ENCODE measurements at regions not wholly inside any gene's neighbourhood (a gene's known extent, or its start where the extent isn't known, plus 50 kb on each side); places are given as distances from the start of the nearest gene placed in this dataset.
"Not testable (repeated sequence)": the region's sequence is repeated elsewhere in the genome, so short reads cannot be mapped to it uniquely, and the experiment has no call there.

DNA sequence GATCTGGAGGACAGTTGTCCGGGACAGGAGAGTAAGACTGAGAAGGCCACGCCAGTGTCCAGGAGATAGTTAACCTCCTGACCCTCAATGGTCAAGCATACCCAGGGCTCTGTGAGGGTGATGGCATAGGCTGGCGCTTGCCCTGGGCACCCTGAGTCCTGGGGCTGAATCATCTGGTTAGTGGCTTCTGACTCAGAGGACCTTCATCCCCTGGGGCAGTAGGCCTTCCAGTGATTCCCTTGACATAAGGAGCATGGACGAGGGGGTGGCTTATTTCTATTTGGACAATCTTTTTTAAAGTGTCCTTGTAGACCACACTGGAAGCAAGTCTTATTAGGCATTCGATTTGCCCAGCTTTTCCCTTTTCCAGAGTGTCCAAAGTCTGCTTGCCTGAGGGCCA is 108.4 kb upstream of the SHISA3 start:
- not testable (repeated sequence) for DNase-seq

DNA sequence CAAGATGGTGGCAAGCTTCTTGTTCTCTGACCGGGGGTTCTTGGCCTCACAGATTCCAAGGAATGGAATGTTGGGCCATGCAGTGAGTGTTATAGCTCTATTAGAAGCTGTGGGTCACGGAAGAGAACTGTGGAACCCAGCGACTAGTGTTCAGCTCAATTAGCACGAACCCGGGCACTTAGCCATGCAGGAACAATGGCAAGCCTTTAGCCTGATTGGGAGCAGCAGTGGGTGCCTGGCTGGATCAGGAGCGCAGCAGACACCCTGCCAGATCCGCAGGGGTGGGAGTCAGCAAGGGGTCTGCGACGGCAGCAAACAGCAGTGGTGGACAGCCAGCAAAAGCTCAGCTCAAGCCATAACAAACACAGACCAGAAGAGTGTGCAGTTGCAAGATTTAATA is 105.1 kb upstream of the SHISA3 start:
- DNase-seq = not testable (repeated sequence)

DNA sequence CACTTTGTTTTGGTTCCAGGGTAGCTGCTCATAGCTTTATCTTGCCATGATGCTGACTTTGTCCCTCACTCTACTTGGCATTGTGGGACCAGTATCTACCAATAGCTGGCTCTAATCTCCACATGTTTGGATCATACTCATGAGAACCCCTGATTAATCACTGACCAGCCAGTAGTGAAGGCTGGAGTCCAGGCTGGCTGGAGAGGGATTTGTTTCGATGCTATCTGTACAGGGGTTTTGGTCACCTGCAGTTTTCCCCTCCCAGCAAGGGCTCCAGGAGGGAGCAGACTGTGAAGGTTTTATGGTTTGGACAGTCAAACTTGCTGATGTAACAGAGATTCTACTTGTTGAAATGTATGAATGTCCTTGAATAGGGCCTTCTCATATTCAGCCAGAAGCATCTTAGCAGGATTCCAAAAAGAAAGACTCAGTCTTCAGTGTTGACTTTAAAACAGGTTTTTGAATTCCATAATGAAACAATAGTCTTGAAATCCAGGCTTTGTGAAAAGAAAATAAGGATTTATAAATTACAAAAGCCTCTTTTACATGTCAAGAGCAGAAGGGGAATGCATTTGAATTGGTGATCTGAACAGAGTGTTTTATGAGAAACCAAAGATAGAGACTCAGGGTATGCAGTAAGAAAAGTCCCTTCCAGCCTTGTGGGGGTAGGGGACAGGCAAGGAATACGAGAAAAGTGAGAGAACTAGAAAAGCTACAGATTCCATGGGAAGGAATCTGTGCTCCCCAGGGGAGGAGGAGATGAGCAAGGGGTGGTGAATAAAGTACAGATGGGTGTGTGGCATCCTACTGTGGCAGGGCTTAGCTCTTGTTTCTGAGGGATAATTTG is 103.1 kb upstream of the SHISA3 start:
- no peak for DNase-seq

DNA sequence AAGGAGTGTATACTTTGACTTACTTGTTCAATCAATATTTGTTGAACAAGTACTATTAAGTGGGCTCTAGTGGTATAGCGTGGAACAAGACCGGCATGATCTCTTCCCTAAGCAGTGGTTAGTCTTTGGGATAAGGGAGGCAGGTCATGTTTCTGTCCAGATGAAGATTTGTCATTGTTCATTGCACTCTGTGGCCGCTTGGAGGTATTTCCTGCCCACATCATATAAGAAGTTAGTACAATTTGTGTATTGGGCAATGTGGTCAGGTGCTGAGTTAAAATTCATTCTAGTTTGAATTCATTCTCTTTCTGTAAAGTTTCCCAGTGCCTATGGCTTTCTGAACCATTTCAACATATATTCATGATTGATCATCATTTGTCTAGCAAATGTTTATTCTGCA is 101.1 kb upstream of the SHISA3 start:
- DNase-seq = peak; percentile 12

DNA sequence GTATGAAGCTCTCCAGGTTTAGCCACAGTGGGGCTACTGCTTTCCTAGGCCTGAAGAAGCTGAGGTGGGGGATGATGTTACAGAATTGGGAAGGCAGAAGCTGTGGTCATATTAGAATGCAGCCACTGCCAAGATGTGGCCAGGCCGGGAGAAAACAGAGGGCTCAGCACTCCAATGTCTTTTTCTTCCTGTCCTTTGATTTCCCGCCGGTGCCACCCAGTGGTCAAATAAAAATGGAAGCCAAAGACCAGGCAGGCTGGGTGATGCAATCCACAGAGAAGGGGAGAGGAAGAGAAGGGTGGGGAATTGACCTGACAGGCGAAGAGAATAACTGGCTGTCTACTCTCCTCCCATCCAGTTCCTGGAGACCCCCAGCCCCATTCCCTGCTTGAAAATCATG is 94.9 kb upstream of the SHISA3 start:
- peak; percentile 90 for DNase-seq

DNA sequence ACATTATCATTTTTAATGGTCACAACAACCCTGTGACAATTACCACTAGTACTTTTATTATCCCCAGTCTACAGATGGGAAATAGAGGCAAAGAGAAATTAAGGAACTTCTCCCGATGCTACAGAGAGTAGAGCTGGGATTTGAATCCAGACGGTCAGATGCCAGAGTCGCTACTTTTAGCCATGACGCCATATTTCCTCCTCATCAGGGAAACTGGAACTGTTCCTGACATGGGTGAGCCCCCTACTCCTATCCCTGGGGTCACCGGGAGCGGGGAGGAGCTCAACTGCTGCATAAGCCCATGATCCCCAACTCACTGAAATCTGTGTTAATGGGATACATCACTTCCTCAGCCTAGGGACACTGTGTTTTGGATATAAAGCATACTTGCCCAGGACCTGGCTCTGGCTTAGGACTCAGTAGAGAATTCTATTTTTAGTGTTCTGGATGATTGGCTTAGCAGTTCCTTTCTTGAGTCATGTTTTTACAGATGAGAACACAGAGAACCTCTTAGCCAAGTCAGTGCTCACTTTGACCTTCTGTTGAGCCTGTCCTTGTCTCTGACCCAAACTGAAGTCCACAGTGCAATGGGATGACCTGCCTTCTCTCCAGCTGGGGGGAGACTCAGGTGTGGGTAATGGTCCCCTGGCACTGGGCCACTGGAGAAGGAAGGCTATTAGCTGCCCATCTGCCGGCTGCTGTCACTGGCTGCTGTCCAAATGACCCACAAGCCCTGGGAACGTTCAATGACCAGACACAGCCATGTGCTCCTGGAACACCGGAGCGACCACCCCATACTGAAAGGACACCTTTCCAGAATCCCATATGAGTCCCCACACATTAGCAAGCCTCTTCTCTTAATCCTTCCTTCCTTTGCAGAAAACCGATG is 90.8 kb upstream of the SHISA3 start:
- no peak for DNase-seq

DNA sequence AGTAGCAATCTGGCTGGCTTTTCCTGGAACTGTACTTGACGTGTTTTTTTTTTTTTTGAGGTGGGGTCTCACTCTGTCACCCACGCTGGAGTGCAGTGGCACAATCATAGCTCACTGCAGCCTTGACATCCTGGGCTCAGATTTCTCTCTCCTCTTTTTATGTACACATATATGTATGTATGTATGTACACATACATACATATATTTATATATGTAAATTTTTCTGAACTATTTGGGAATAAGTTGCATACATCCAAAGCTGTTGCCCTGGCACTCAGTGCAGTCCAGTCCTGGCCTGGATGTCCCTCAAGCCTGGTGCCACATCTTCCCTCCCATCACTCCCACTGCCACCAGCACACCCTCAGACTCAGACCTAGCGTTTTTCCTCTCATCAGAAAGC is 89.0 kb upstream of the SHISA3 start:
- DNase-seq = no peak

DNA sequence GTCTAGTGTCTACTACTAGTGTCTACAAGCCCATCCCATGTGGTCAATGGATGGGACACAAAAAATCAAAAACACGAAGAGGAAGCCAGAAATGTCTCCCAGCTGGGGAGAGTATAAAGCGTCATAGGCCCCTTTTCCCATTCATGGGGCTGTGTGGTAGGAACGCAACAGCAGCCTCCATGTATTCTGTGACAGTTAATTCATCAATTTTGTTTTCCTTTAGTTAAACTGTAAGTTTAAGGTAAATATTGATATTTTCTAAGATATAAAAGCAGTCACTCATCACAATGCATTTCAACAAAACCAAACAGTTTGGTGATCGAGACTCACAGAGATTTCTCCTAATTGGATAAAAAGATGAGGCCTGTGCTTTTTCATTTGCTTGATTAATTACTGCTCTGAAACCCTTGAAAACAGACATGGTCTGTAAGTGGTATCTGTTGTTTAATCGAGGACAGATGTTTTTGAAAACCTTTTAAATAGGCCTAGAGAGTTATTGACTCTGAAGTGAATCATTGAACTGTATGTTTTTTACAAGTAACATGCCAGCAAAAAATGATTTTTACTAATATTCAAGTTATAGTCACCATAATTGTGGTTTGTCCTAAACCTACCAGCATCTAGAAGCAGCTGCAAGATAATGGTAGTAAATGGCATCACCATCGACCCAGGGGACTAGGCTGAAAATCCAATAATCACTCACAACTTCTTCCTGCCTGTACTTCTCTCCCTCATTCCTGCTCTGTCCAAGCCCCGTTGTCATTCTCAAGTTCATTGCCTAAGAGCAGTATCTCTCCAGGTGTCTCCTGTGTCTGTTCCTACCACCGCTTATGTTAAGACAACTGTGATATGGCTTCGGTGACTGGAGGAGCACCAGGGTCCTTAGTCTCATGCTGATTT is 87.7 kb upstream of the SHISA3 start:
- no peak for DNase-seq

DNA sequence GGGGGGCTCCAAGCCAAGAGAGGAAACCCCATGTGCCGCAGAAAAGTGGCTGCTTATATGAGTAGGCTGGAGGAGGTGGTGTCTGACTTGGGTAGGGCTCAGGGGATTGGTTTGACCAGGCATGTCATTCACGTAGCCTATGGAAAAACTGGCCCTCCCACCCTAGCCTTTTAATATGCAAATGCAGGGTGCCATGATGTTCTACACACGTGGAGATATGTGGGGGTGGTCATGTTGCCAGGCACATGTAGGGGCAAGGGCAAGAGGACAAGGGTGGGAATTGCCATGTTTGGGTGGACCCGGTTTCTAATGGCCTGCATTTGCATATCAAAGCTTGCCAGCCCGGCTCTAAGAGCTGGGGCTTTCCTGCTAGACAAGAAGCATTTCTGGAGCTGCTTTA is 86.9 kb upstream of the SHISA3 start:
- no peak for DNase-seq

DNA sequence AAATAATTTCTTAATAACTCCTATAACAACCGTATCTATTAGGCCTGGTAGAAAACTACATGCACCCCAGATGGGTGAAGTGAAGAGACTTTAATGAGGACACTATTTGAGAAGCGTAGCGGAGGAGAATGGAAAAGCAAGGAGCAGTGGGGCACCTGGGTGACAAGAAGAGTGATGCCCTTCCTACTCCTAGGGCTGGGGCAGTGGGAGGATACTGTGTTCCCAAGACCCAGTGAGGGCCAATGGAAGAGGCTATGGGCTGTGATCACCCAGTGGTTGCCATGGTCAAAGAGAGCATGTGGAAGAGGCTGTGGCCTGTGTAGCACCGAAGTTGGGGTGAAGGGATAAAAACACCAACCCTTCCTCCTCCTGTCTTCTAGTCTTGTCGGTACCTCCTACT is 86.5 kb upstream of the SHISA3 start:
- no peak for DNase-seq

DNA sequence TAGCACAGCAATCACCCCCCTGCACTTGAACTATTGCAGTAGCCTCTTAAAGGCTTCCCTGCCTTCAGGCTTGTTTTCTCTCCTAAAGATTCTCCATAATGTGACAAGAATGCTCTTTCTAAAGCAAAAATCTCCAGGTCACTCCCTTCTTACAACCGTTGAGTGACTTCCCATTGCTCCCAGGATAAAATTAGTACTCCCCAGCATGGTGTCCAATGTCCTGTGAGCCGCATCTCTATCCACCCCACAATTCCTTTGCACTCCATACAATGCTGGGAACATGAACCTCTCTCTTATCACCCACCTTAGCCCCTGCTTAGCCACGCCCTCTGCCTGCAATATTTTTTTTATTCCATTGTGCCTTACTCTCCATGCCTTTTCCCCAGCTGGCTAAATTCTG is 85.7 kb upstream of the SHISA3 start:
- DNase-seq = no peak

DNA sequence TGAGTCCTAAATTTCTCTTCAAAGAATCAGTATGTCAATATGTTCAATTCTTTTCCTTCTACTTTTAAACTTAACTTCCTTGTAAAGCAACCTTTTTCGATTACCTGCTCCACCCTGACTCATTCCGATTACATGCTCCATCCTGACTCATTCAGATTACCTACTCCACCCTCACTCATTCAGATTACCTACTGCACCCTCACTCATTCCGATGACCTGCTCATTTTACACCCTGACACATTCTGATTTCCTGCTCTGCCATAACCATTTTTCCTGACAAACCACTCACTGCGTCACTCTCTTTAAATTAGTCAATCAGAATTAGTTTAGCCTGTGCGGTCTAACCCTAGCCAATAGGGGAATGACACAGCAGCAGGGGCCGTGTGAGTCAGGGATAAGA is 83.9 kb upstream of the SHISA3 start:
- DNase-seq = not testable (repeated sequence)

DNA sequence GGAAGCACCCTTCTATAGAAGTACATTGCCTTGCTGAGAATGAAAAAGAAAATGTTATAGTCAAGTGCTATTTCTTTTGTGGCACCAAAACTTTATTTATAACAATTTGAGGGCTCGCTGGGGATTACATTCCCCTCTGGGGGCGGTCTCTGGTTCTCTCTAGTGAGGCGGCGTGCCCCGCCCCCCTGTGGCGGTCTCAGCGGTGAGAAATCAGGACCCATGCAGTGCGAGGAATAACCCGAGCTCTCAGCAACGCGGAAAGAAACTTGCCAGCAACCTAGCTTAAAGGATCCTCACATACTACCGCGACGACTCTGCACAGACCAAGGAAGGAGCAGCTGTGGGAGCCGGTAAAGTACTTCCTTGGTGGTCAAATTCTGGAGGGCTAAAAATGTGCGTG is 83.4 kb upstream of the SHISA3 start:
- no peak for DNase-seq

DNA sequence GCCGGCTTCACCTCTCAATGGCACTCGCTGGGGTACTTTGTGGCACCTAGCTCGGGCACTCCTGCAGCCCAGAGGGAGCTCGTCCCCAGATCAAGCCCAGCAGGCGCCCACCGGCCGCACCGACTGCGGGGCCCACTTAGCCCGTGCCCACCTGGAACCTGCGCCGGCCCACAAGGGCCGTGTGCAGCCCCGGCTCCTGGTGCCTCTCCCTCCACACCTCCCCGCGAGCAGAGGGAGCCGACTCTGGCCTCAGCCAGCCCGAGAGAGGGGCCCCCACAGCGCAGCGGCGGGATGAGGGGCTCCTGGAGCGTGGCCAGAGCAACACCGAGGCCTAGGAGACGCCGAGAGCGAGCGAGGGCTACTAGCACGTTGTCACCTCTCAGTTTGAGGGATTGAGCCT is 82.1 kb upstream of the SHISA3 start:
- no peak for DNase-seq

DNA sequence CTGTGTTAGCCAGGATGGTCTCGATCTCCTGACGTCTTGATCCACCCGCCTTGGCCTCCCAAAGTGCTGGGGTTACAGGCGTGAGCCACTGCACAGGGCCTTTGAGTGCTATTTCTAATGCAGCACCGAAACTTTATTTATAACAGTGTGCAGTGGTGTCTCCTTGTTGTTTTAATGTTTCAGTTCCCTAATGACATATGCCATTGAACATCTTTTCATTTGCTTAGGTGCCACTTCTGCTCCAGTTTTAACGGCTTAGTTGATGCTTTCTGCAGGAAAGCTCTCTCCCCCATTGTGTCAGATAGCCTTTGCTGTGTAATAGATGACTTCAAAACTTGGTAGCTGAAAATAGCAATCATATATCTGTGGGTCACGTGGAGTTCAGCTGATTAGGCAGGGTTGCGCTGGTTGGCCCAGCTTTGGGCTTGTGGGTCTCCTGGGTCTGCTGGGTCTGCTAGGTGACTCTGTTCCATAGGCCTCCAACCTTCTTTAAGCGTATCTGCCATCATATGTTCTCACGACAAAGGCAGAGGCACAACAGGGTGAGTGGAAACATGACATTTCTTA is 76.4 kb upstream of the SHISA3 start:
- no peak for DNase-seq

DNA sequence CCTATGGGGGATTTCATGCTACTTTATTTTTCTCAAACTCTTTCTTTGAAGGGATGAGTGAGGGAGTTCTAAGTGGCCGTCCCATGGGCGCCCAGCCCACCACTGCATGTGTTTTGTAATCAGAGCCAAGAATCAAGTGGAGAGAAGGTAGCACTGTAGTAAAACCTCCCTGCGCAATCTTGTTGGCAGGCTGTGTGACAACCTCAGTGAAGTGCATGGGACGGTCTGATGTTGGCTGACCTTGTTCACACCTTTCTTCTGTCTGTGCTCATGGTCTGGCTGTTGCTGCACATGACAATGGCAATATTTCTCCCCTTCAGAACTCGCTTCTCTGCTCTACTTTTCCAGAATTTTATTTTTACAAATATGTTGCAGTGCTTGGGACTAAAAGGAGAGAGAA is 71.2 kb upstream of the SHISA3 start:
- no peak for DNase-seq

DNA sequence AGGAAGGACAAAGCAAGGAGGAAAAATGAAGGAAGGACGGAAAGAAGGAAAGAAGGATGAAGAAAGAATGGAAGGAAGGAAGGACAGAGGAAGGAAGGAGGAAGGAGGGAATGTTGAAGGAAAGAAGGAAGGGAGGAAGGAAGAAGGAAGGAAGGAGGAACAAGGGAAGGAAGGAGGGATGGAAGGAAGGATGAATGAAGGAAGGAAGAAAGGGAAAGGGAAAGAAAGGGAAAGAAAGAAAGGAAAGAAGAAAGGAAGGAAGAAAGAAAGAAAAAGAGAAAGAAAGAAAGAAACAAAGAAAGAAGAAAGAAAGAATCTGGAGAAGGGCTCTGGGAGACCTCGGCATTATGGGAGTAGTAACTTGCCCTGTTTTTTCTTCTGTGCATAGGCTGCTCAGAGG is 70.8 kb upstream of the SHISA3 start:
- no peak for DNase-seq

DNA sequence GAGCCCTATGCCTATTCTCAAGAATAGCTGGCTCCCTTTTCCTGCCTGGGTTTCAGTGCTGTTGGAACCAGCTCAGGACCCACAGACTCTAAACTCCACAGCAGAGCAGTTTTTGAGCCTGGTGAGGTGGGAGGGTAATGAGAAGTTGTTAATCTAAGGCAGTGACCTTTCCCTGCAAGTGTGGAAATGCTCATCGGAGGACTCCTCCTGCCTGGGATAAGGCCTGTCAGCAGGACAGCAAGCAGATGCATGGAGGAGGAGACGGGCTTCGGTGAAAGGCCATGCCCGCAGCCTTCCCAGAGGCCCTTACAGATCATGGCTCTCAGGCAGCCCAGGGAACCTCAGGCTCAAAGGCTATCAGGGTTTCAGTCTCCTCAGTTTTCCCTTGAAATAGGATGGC is 70.0 kb upstream of the SHISA3 start:
- no peak for DNase-seq

DNA sequence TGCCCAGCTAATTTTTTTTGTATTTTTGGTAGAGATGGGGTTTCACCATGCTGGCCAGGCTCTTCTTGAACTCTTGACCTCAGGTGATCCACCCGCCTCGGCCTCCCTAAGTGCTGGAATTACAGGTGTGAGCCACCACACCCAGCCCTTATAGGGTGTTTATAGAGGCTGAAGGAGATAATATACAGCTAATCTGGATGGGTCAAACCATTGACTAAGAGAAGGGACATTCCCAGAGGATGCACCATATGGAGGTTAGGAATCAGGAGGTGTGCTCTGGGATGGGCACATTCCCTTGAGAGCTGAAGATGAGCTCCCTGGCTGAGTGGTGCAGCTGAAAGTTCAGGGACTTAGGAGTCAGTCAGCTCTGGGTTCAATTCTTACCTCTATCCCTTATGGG is 68.3 kb upstream of the SHISA3 start:
- DNase-seq = no peak

DNA sequence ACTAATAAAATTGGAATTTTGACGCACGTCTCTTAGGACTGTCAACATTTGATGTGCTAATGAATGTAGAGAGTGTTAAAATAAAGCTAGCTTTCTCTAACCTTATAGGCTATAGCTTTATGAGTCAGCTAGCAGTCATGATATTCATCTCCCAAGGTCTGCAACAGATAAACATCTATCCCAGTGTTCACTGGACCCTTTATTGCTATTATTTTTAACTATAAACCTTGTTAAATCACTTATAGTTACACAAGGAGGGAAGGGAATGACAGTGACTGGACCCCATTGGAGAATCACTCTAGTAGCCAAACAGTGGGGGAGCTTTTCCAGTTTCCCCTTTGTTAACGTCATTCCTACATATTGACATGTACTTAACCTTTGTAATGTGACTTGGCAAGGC is 67.9 kb upstream of the SHISA3 start:
- no peak for DNase-seq

DNA sequence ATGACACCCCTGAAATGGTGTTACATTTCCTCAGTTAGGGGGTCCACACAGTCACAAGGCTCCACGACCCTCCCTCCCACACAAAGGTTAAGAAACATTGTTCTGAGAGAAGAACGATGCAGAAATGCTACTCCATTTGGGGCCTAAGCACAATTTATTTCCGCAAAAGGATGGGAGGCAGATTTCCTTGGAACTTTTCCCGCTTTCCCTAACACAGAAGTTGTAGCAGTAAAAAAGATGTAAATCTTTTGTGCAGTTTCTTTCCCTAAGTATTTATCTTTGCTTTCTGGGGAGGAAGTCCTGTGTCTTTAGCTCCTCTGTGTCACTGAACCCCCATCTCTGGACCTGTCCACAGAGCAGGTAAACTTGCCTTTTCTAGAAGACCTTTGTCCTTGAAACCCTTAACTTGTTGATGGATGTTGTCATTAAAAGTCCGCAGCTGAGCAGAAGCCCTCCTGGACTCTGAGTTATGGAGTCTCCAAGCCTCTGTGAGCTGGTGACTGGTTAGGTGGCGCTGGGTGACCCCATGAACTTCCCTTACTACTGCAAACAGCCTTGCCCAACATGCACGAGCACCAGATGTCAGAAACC is 67.2 kb upstream of the SHISA3 start:
- no peak for DNase-seq

DNA sequence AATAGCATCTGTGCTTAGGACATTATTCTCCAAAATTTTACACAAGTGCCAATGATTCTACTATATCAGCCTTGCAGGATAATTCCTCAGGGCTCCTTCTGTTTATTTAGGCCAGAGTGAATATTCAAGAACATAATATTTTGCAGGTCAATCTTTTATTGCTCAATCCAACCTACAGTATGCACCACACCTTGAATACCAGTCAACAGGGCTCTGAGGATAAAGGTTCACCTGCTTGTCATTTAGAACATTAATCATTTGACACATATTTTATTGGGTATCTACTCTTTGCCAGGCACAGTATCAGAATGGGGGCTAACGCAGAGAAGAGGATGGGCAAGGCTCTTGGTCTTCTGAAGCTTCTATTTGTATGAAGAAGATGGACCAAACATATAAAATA is 66.2 kb upstream of the SHISA3 start:
- no peak for DNase-seq
